ENCODE measurements at regions not wholly inside any gene's neighbourhood (a gene's known extent, or its start where the extent isn't known, plus 50 kb on each side); places are given as distances from the start of the nearest gene placed in this dataset.

- Histone ChIP-seq H3K27me3 (ENCODE audit: low read length) (no peaks in the 10 kb centered on the region), H3K9ac (ENCODE audit: low read length) (no peak overlapping the region), H3K36me3 (ENCODE audit: low read depth, low read length) (no peaks in the 10 kb centered on the region), H2AFZ (ENCODE audit: low read length) (no peak overlapping the region), H3K4me2 (ENCODE audit: low read length) (no peak overlapping the region), H4K20me1 (ENCODE audit: low read length) (no peaks in the 10 kb centered on the region), H3K27ac (ENCODE audit: low read length) (no peak overlapping the region), H3K9me2 (replicated peaks; ENCODE audit: low read length) (no peaks in the 10 kb centered on the region), H3K4me1 (ENCODE audit: insufficient read depth, low read length) (peaks cover 23% of the 10 kb centered on the region), H3K9me3 (ENCODE audit: low read length) (no peaks in the 10 kb centered on the region), H3K79me2 (ENCODE audit: low read length) (no peaks in the 10 kb centered on the region), H3K4me3 (ENCODE audit: low read length) (no peak overlapping the region), H3F3A (ENCODE audit: low read length, unreplicated experiment) (peaks cover 4% of the 10 kb centered on the region)
- TF ChIP-seq EZH2 (IDR thresholded peaks at IDR 0.05; ENCODE audit: low read length, unreplicated experiment) = no peak
- no peak for TF ChIP-seq CTCF (conservative IDR thresholded peaks at IDR 0.05; ENCODE audit: low read depth, low read length)
- TF ChIP-seq EZH2phosphoT487 (IDR thresholded peaks at IDR 0.05; ENCODE audit: borderline replicate concordance, low read length) = no peak
- BruUV-seq (replicated peaks) = no TSS peak
- no peak for ATAC-seq
- no peak for DNase-seq
- intact Hi-C loops (cut with micrococcal nuclease) = no loop called here
- POLR2A ChIA-PET (ENCODE audit: unreplicated experiment) = no interaction called here
- CTCF ChIA-PET = no interaction called here
These were observed 94.6 kb downstream of the TMEM30B start for GRCh38 chr14:61186341-61187195.

- no peak overlapping the region for H3K27ac ChIP-seq (ENCODE audit: low read length)
- ATAC-seq (no peak), DNase-seq (no peak)
- POLR2A ChIA-PET (ENCODE audit: unreplicated experiment) = no interaction called here
- no peak overlapping the region for H3K4me3 ChIP-seq (ENCODE audit: low read length)
- no peak overlapping the region for H3K4me2 ChIP-seq (ENCODE audit: low read length)
- TF ChIP-seq EZH2phosphoT487 (IDR thresholded peaks at IDR 0.05; ENCODE audit: borderline replicate concordance, low read length) = no peak
- TF ChIP-seq CTCF (conservative IDR thresholded peaks at IDR 0.05; ENCODE audit: low read depth, low read length) = no peak
- no peak for TF ChIP-seq EZH2 (IDR thresholded peaks at IDR 0.05; ENCODE audit: low read length, unreplicated experiment)
- no peaks in the 10 kb centered on the region for H3K36me3 ChIP-seq (ENCODE audit: low read depth, low read length)
- no peaks in the 10 kb centered on the region for H3K27me3 ChIP-seq (ENCODE audit: low read length)
- H3K9ac ChIP-seq (ENCODE audit: low read length) = no peak overlapping the region
- CTCF ChIA-PET = no interaction called here
- H3K9me2 ChIP-seq (replicated peaks; ENCODE audit: low read length) = no peaks in the 10 kb centered on the region
- no TSS peak for BruUV-seq (replicated peaks)
- peaks cover 23% of the 10 kb centered on the region for H3K4me1 ChIP-seq (ENCODE audit: insufficient read depth, low read length)
- no peaks in the 10 kb centered on the region for H4K20me1 ChIP-seq (ENCODE audit: low read length)
- H3K79me2 ChIP-seq (ENCODE audit: low read length) = no peaks in the 10 kb centered on the region
- no peaks in the 10 kb centered on the region for H3K9me3 ChIP-seq (ENCODE audit: low read length)
- H2AFZ ChIP-seq (ENCODE audit: low read length) = no peak overlapping the region
- H3F3A ChIP-seq (ENCODE audit: low read length, unreplicated experiment) = peaks cover 4% of the 10 kb centered on the region
- intact Hi-C loops (cut with micrococcal nuclease) = no loop called here
These were observed 95.6 kb downstream of the TMEM30B start for GRCh38 chr14:61185534-61185933.

- Histone ChIP-seq H3K79me2 (ENCODE audit: low read length) (no peaks in the 10 kb centered on the region), H2AFZ (ENCODE audit: low read length) (no peak overlapping the region), H3K9ac (ENCODE audit: low read length) (no peak overlapping the region), H3K4me1 (ENCODE audit: insufficient read depth, low read length) (peaks cover 27% of the 10 kb centered on the region), H4K20me1 (ENCODE audit: low read length) (no peaks in the 10 kb centered on the region), H3K27me3 (ENCODE audit: low read length) (no peaks in the 10 kb centered on the region), H3K9me3 (ENCODE audit: low read length) (no peaks in the 10 kb centered on the region), H3K4me3 (ENCODE audit: low read length) (no peak overlapping the region), H3K4me2 (ENCODE audit: low read length) (0 out of 2 replicates have a peak overlapping the region, but pooled peaks have one; percentile 3), H3K36me3 (ENCODE audit: low read depth, low read length) (no peaks in the 10 kb centered on the region), H3K27ac (ENCODE audit: low read length) (no peak overlapping the region), H3K9me2 (replicated peaks; ENCODE audit: low read length) (no peaks in the 10 kb centered on the region), H3F3A (ENCODE audit: low read length, unreplicated experiment) (peaks cover 4% of the 10 kb centered on the region)
- no TSS peak for BruUV-seq (replicated peaks)
- ATAC-seq (no peak), DNase-seq (peak; percentile 69)
- TF ChIP-seq EZH2 (IDR thresholded peaks at IDR 0.05; ENCODE audit: low read length, unreplicated experiment) = no peak
- TF ChIP-seq CTCF (conservative IDR thresholded peaks at IDR 0.05; ENCODE audit: low read depth, low read length) = no peak
- no peak for TF ChIP-seq EZH2phosphoT487 (IDR thresholded peaks at IDR 0.05; ENCODE audit: borderline replicate concordance, low read length)
- intact Hi-C loops (cut with micrococcal nuclease) = no loop called here
- ChIA-PET POLR2A (ENCODE audit: unreplicated experiment) (no interaction called here), CTCF (no interaction called here)
These were observed 97.0 kb downstream of the TMEM30B start for GRCh38 chr14:61184112-61184511.

All from PC-3 (cell line).